ENCODE measurements at regions not wholly inside any gene's neighbourhood (a gene's known extent, or its start where the extent isn't known, plus 50 kb on each side); places are given as distances from the start of the nearest gene placed in this dataset.
"Not testable (repeated sequence)": the region's sequence is repeated elsewhere in the genome, so short reads cannot be mapped to it uniquely, and the experiment has no call there.

DNA sequence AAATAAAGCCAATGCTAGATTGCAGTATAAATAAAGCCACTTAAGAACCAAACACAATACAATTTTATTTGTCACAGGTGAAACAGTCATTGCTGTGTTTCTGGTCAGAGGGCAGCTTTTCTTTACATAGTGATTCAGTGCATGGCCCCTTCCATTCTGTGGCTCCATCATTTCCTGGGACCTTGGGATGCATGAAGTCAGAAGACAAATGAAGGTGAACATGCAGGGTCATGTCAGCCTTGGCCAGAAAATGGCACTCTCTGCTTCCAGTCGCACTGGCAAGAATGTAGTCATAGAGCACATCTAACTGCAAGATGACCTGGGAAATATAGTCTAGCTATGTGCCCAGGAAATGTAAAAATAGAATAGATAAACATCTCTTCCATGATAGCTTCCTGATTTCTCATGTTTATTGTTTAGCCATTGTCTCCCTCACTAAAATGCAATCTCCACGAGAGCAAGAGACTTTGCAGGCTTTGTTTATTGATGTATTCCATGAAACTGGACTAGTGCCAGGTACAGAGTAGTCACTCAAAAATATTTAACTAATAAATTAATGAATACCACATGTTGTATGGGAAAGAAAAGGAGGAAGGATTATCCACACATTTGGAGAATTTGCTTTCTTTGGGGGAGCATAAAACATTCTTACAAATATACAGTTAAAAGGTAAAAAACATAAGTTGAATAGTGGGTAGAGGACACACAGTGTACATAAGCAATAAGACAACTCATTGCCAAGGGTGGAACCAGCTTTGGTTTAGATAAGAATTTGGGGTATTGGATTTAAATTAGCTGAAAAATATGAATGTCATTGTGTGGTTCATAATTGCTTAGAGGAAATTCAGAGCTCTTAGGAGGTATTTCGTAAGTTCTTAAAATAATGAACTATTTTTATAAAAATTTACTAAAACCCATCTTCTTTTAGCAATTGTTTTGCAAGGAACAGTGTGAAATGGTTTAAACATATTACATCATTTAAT, 343.8 kb downstream of the PID1 start:
- Mint-ChIP-seq H3K4me3 (no peak overlapping the region), H3K27me3 (ENCODE audit: low read depth) (no peaks in the 10 kb centered on the region), H3K27ac (no peak overlapping the region), H3K4me1 (peaks cover 4% of the 10 kb centered on the region), H3K36me3 (no peaks in the 10 kb centered on the region), H3K9me3 (peaks cover 48% of the 10 kb centered on the region)
- TF ChIP-seq, protein P1, sequence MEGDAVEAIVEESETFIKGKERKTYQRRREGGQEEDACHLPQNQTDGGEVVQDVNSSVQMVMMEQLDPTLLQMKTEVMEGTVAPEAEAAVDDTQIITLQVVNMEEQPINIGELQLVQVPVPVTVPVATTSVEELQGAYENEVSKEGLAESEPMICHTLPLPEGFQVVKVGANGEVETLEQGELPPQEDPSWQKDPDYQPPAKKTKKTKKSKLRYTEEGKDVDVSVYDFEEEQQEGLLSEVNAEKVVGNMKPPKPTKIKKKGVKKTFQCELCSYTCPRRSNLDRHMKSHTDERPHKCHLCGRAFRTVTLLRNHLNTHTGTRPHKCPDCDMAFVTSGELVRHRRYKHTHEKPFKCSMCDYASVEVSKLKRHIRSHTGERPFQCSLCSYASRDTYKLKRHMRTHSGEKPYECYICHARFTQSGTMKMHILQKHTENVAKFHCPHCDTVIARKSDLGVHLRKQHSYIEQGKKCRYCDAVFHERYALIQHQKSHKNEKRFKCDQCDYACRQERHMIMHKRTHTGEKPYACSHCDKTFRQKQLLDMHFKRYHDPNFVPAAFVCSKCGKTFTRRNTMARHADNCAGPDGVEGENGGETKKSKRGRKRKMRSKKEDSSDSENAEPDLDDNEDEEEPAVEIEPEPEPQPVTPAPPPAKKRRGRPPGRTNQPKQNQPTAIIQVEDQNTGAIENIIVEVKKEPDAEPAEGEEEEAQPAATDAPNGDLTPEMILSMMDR (IDR thresholded peaks at IDR 0.05; ENCODE audit: unreplicated experiment): no peak
- DNase-seq (ENCODE audit: low spot score in 2 of 2, unreplicated experiment in 2 of 2): no peak

DNA sequence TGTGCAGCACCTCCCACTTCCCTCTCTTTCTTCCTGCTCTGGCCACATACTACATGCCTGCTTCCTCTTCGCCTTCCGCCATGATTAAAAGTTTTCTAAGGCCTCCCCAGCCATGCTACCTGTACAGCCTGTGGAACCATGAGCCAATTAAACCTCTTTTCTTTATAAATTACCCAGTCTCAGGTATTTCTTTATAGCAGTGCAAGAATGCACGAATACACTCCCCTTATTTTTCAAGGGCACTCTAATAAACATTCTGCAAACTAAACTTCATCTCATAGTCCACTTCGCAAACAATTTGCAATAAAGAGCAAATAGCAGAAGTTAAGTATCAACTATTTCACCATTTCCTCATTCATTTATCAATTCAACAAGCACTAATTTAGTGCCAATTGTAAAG, 351.3 kb downstream of the PID1 start:
- H3K27ac Mint-ChIP-seq: no peak overlapping the region
- no peak for DNase-seq (ENCODE audit: low spot score in 2 of 2, unreplicated experiment in 2 of 2)
- H3K9me3 Mint-ChIP-seq: peaks cover 36% of the 10 kb centered on the region
- H3K4me3 Mint-ChIP-seq: no peak overlapping the region
- no peaks in the 10 kb centered on the region for H3K4me1 Mint-ChIP-seq
- no peaks in the 10 kb centered on the region for H3K36me3 Mint-ChIP-seq
- TF ChIP-seq, protein P1 (IDR thresholded peaks at IDR 0.05; ENCODE audit: unreplicated experiment): no peak
- H3K27me3 Mint-ChIP-seq (ENCODE audit: low read depth): no peaks in the 10 kb centered on the region

DNA sequence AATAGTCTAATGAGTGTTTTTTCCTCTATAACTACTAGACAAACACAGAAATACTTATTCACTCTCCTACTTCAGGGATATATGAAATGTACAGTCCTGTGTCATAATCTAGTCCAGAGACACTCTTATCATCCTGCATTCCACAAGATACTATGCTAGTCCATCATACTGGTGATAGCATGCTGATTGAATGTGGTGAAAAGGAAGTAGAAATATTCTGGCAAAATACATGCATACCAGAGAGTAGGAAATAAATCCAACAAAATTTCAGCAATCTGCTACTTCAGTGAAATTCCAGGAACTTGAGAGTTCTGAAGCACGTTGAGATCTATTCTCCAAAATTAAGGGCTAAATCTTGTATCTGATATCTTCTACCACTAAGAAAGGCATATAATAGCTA, 353.9 kb downstream of the PID1 start:
- Mint-ChIP-seq H3K27me3 (ENCODE audit: low read depth) (no peaks in the 10 kb centered on the region), H3K36me3 (no peaks in the 10 kb centered on the region), H3K9me3 (peaks cover 29% of the 10 kb centered on the region), H3K4me3 (no peak overlapping the region), H3K27ac (no peak overlapping the region), H3K4me1 (no peaks in the 10 kb centered on the region)
- TF ChIP-seq, protein P1 (IDR thresholded peaks at IDR 0.05; ENCODE audit: unreplicated experiment): no peak
- DNase-seq (ENCODE audit: low spot score in 2 of 2, unreplicated experiment in 2 of 2): no peak

DNA sequence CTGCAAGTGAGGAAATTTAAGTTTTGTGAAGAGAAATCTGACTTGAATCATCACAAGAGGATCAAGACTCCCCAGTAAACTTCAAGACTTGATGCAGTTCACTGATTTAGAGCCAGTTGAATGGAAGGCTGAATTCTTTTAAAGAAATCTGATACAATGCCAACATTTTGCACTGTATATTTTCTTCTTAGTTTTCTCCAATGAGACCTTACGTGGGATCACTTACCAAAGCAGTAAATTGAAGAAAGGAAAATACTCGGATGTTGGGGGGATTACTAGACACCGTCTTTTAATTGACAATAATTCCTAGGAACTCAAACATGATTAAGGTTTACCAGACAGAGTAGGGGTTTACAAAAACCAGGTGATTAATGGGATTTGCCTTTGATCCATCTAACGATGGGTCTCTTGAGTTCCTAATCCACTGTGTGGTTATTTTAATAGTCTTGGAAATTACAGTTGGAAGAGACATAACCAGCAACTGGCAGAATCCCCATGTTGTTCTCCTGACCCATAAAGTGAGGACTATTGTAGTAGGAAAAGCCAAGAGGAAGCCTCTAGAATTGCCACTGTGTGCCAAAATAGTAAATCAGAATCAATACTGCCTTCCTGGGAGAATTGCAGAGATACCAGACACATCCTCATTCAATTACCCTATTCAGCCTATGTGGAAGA, 354.5 kb downstream of the PID1 start:
- Mint-ChIP-seq H3K4me3 (no peak overlapping the region), H3K4me1 (no peaks in the 10 kb centered on the region), H3K9me3 (peaks cover 29% of the 10 kb centered on the region), H3K36me3 (no peaks in the 10 kb centered on the region), H3K27ac (no peak overlapping the region), H3K27me3 (ENCODE audit: low read depth) (no peaks in the 10 kb centered on the region)
- no peak for DNase-seq (ENCODE audit: low spot score in 2 of 2, unreplicated experiment in 2 of 2)
- TF ChIP-seq, protein P1 (IDR thresholded peaks at IDR 0.05; ENCODE audit: unreplicated experiment): no peak

DNA sequence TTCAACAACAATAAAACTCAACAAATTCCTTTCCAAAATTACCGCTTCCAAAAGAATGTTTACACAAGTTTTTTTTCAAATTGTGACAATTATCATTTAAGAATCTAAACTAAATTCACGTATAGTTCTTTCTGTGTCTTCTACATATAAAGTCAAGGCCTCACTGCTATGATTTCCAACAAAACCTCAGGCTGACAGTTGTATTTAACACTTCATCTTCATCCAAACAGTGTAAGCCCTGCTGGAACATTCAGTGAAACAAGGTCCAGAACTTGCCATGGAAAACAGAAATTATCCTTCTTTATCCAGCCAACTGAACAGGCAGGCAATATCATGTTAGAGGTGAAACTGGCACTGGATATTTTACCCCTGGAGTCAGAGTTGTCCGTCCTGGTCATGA, 357.9 kb downstream of the PID1 start:
- TF ChIP-seq, protein P1 (IDR thresholded peaks at IDR 0.05; ENCODE audit: unreplicated experiment): no peak
- Mint-ChIP-seq H3K27ac (no peak overlapping the region), H3K4me3 (no peak overlapping the region), H3K36me3 (no peaks in the 10 kb centered on the region), H3K27me3 (ENCODE audit: low read depth) (no peaks in the 10 kb centered on the region), H3K4me1 (no peaks in the 10 kb centered on the region), H3K9me3 (peaks cover 16% of the 10 kb centered on the region)
- DNase-seq (ENCODE audit: low spot score in 2 of 2, unreplicated experiment in 2 of 2): no peak

DNA sequence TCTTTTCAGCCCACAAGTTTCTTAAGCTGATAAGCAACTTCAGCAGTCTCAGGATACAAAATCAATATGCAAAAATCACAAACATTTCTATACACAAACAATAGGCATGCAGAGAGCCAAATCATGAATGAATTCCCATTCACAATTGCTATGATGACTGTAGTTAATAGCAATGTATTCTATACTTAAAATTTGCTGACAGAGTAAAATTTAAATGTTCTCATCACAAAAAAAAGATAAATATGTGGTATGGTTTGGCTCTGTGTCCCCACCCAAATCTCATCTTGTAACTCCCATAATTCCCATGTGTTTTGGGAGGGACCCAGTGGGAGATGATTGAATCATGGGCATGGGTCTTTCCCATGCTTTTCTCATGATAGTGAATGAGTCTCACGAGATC, 360.2 kb downstream of the PID1 start:
- not testable (repeated sequence) for H3K27me3 Mint-ChIP-seq (ENCODE audit: low read depth); H3K27ac Mint-ChIP-seq; H3K36me3 Mint-ChIP-seq; DNase-seq (ENCODE audit: low spot score in 2 of 2, unreplicated experiment in 2 of 2); H3K4me1 Mint-ChIP-seq; H3K4me3 Mint-ChIP-seq; H3K9me3 Mint-ChIP-seq

Data from mesothelial cell of epicardium (in vitro differentiated cells).